ENCODE measurements at regions not wholly inside any gene's neighbourhood (a gene's known extent, or its start where the extent isn't known, plus 50 kb on each side); places are given as distances from the start of the nearest gene placed in this dataset.
"Not testable (repeated sequence)": the region's sequence is repeated elsewhere in the genome, so short reads cannot be mapped to it uniquely, and the experiment has no call there.

DNA sequence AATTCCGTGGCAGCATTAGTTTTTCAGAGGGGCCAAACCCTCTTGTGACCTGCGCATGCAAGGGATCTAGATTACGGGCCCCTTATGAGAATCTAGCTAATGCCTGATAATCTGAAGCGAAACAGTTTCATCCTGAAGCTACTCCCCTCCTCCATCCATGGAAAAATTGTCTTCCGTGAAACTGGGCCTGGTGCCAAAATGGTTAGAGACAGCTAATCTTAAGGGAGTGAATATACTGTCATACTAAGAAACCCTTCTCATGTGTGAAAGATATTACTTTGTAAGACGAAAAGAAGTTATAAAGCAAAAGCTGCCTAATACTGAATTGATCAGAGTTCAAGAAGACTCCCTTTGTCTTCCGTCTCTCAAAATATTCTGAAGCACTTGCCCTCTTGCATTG is 166.3 kb downstream of the DUSP10 start:
- no peak for DNase-seq (ENCODE audit: low read depth)

DNA sequence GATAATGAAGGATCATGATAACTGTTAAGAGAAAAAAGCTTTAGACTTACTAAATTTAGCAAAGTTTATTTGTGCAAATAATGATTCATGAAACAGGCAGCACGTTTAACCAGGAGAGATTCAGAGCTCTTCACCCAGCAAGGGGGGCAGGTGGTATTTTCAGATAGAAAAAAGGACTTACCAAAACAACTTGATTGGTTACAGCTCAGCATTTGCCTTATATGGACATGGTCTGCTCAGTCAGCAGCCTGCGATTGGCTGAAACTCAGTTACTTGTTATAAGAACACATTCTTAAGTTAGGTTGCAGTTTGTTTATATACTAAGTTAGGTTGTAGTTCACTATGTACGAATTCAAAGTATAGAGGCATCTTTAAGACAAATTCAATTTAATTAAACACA is 165.6 kb downstream of the DUSP10 start:
- DNase-seq (ENCODE audit: low read depth): no peak

DNA sequence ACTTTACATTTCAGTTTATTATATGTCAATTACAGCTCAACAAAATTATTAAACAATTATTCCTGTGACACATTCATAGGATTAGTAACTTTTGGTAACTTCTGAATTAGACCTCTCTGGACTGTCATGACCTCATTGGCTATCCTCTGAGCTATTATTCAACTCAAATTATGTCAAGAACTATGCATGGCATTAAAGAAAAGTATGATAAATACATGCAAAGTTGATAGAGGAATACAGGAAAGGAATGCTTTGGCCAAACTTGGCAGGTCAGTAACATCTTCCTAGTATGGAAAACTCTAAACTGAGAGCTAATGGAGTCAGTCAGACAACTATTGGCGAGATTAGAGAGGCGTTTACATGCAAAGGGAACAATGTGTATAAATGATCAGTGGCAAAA is 158.4 kb downstream of the DUSP10 start:
- DNase-seq (ENCODE audit: low read depth): no peak

DNA sequence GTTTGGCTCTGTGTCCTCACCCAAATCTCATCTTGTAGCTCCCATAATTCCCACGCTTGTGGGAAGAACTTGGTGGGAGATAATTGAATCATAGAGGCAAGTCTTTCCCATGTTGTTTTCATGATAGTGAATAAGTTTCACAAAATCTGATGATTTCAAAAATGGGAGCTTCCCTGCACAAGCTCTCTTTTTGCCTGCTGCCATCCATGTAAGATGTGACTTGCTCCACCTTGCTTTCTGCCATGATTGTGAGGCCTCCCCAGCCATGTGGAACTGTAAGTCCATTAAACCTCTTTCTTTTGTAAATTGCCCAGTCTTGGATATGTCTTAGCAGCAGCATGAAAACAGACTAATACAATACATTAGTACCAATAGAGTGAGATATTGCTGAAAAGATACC is 154.9 kb downstream of the DUSP10 start:
- not testable (repeated sequence) for DNase-seq (ENCODE audit: low read depth)

DNA sequence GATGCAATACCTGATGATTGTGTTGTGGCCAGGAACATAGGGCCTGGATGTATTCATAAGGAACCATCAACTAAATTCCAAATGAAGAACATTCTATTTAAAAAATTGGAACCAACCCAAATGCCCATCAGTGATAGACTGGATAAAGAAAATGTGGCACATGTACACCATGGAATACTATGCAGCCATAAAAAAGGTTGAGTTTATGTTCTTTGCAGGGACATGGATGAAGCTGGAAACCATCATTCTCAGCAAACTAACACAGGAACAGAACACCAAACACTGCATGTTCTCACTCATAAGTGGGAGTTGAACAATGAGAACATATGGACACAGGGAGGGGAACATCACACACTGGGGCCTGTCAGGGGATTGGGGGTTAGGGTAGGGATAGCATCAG is 150.6 kb downstream of the DUSP10 start:
- DNase-seq (ENCODE audit: low read depth): not testable (repeated sequence)

DNA sequence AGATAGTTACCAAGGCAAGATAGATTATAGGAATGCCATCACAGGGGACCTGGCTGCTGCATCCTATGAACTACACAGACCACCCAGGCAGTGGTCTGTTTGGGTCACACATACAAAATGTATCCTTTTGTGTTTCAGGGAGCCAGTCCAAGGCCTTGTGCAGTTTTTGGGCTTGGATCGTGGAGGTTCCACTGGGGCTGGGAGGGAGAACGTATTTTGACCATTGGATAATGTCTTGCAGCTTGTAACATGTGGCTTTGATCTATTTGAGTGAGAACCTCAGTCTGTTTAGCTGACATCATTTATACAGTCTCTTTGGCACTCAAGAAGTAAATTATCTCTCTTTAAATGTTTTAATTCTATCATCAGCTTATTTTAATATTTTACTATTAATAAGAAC is 147.3 kb downstream of the DUSP10 start:
- no peak for DNase-seq (ENCODE audit: low read depth)

DNA sequence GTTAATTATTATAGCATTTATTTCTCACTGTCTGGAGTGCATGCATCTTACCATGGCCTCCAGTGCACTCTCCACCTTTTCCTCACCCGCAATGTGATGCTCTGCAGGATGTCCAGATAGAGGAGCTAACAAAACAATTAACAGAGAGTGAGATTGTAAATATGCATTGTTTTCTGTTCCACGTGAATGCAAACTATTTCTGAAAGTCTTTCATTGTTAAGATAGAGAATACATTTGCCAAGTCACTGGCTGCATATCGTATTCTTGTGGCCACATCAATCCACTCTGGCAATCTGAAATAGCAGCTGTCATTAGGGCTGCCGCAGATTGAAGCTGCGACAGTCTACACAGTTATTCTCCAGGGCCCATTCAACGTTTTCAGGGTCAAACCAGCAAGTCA is 143.8 kb downstream of the DUSP10 start:
- no peak for DNase-seq (ENCODE audit: low read depth)

DNA sequence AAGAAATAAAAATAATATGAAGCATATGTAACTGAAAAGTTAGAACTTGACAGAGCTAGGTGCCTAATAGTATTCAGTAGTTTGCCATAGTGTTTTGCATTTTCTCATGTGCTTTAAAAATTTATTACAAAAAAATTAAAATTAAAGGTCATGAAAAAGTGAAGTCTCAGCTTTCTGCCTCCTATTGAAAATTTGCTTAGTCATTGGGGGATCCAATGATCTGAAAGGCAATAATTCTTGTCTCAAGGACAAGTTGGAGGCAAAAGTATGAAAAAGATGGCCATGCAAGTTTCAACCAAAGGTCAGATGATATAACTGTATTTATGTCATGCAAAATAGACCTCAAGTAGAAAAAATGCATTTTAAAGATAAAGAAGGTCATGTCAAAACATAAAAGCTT is 140.7 kb downstream of the DUSP10 start:
- DNase-seq (ENCODE audit: low read depth): no peak

DNA sequence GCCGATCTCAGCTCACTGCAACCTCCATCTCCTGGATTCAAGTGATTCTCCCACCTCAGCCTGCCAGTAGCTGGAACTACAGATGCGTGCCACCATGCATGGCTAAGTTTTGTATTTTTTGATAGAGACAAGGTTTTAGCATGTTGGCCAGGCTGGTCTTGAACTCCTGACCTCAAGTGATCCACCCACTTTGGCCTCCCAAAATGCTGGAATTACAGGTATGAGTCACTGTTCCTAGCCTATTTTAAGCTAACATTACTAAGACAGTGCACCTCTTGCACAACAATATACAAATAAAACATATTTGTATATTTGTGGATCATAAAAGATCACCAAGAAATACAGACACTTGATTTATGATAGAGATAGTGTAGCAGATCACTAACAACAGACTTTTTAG is 139.1 kb downstream of the DUSP10 start:
- no peak for DNase-seq (ENCODE audit: low read depth)

DNA sequence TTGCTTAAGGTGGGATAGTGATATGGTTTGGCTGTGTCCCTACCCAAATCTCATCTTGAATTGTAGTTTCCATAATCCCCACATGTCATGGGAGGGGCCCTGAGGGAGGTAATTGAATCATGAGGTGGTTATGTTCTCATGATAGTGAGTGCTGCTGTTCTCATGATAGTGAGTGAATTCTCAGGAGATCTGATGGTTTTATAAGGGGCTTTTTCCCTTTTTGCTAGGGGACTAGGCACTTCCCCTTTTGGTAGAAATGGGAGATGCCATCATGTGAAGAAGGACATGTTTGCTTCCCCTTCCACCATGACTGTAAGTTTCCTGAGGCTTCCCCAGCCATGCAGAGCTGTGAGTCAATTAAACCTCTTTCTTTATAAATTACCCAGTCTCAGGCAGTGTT is 137.5 kb downstream of the DUSP10 start:
- not testable (repeated sequence) for DNase-seq (ENCODE audit: low read depth)

DNA sequence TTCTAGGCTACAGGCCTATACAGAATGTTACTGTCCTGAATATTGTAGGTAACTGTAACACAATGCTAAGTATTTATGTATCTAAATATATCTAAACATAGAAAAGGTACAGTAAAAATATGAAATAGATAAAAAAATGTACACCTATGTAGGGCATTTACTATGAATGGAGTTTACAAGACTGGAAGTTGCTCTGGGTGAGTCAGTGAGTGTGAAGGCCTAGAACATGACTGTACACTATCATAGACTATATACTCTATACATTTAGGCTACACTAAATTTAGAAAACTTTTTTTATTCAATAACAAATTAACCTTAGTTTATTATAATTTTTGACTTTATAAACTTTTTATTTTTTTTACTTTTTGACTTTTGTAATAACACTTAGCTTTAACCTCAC is 136.9 kb downstream of the DUSP10 start:
- no peak for DNase-seq (ENCODE audit: low read depth)

DNA sequence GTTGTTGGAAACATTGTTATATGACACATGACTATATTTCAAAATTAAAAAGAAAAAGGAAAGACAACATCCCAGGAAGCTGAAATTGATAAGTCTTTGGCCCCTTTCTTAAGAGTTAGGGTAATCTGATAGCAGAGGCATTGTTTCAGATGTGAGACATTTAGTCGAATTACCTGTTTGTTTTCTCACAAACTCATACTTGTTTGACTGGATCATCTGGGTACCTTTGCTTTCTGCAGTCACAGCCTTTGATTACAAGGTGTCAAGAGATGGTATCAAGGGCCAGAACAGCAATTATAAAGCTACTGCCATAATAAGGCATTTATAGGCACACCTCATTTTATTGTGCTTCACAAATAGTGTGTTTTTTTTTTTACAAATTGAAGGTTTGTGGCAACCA is 136.3 kb downstream of the DUSP10 start:
- no peak for DNase-seq (ENCODE audit: low read depth)

DNA sequence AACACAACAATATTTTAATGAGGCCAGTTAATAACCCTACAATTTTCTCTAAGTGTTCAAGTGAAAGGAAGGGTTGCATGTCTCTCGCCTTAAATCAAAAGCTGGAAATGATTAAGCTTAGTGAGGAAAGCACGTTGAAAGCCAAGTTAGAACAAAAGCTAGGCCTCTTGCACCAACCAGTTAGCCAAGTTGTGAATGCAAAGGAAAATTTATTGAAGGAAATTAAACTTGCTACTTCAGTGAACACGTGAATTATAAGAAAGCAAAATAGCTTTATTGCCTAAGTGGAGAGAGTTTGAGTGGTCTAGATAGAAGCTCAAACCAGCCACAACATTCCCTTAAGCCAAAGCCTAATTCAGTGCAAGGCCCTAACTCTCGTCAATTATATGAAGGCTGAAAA is 135.6 kb downstream of the DUSP10 start:
- DNase-seq (ENCODE audit: low read depth): no peak

DNA sequence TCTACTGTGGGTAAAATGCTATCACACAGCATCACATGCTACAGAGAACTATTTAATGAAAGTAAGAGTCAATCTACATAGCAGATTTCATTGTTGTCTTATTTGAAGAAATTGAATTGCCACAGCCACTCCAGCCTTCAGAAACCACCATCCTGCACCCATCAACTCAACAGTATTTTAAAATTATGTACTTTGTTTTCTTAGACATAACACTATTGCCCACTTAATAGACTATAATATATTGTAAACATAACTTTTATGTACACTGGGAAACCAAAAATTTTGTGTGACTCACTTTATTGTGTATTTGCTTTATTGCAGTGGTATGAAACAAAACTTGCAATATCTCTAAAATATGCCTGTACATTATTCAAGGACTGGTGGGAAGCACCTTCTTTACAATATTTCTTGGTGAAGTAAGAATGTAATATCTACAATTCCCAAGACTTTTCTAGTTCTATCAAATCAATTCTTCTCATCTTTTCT is 133.0 kb downstream of the DUSP10 start:
- no peak for DNase-seq (ENCODE audit: low read depth)

DNA sequence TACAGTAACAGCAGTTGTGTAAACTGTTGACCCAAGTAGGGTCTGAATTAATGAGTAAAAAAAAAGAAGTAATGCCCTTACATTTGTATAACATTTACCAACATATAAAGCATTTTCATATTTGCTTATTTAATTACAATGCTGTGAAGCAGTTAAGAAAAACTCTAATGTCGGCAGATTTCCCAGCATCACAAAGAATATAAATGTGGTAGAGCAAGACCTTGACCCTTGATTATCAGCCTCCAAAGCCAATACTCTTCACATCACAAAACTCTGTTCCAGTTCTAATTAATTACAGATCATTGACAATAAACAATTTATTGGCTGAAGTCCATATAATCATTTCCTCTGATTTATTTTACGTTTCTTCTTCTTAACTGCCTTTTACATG is 130.2 kb downstream of the DUSP10 start:
- DNase-seq (ENCODE audit: low read depth): no peak

DNA sequence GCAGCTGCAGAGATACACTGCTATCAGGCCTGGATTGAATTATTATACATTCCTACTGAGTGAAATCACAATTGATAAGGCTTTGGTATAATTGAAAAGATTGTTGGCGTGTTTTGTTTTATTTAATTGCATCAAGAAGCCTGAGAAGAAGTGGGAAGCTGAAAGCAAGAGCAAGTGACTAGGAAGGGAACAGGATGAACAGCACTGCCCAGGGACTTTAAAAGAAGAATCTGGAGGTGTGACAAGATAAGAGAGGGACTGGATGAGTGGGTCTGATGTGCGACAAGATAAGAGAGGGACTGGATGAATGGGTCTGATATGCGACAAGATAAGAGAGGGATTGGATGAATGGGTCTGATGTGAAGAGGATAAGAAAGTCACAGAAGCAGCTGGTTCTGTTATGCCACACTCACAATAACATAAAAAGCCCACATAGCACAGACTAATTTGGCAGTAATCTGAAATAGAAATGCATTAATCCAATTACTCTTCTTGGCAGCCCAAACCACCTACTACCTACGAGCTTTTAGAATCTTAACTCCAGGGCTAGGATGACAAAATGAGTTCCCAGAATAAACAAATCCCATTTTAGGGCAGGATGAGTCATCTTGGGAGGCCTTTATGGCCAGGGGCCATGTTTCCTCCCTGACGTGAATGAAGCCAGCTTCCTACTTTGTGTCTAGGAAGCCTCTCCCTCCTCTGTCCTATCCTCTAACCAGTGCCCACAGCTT is 129.7 kb downstream of the DUSP10 start:
- DNase-seq (ENCODE audit: low read depth): no peak

DNA sequence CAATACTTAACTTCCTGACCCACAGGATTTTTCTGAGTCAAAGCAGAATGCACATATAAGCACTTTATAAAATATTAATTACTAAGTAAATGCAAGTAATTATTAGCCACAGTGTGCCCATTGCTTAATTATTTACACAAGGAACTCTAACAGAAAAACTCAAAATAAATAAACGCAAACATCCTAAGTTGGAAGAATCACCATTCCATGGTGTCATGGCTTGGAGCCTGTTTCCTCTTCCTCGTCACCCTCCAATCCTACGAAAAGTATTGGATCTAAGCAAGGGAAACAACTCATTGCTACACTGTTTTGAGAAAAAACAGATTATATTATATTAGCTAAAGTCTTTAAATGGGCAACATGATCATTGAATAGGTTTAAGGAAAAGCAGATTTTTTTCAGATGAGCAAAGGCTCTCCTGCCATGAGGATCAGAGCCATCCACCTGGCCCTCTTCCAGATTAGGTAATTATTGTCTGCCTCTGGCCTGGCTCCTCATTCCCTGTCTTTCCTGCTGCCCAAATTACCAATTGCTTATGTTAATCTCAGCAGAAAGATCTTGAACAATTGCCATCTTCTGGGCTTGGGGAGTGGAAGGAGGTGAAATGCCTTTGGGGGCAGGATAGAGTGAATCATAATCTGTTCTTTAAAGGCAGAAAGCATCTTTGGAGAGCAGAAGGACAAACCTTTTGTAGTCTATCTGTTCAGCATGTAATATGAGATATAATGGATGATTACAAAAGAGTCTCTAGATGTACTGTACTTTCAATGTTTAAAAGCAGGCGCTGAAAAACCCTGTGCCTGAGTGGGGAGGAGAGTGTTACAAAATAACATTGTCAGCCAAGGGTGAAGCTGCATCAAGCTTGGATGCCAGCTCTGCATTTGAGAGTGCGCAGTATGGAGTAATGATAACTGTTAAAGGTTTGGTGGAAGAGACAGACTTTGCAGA is 121.2 kb downstream of the DUSP10 start:
- no peak for DNase-seq (ENCODE audit: low read depth)

DNA sequence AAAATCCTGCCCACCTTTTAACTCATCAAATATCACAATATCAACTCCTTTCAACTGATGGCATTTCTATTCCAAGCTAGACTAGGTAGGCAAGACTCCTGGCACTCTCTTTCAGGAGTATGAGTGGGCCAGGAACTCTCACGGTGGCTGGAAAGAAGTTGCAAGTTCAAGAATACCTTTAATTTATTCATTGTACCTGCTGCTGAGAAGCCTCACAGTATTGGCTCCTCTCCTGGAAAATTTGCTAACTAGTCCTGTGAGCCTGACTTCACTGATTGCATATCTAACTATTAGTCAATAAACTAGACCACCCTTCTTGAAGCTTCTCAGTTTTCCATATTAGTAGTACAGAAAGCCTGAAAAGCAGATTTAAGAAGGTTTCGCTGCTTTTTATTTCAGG is 120.2 kb downstream of the DUSP10 start:
- no peak for DNase-seq (ENCODE audit: low read depth)

DNA sequence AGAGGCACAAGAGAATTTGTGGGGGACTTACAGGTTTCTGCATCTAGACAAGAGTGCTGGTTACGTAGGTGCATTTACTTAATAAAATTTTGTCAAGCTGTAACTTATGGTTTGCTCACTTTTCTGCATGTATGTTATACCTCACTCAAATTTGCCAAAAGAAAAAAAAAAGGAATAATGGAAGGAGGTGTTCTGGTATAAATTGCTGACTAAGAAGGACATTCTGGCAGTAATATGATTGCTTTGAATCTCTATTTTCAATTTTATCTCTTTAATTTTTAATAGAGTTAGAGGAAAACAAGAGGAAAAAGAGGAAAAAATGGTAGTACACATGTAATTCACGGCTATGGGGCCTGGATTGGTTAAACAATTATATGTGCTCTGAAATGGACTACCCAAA is 119.5 kb downstream of the DUSP10 start:
- DNase-seq (ENCODE audit: low read depth): no peak

DNA sequence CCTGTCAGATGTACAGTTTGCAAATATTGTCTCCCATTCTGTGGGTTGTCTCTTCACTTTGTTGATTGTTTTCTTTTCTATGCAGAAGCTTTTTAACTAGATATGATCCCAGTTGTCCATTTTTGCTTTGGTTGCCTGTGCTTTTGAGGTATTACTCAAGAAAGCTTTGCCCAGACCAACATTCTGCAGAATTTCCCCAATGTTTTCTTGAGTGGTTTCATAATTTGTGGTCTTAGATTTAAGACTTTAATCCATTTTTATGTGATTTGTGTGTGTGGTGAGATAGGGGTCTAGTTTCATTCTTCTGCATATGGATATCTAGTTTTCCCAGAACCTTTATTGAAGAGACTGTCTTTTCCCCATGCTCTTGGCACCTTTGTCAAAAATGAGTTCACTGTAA is 116.9 kb downstream of the DUSP10 start:
- no peak for DNase-seq (ENCODE audit: low read depth)

DNA sequence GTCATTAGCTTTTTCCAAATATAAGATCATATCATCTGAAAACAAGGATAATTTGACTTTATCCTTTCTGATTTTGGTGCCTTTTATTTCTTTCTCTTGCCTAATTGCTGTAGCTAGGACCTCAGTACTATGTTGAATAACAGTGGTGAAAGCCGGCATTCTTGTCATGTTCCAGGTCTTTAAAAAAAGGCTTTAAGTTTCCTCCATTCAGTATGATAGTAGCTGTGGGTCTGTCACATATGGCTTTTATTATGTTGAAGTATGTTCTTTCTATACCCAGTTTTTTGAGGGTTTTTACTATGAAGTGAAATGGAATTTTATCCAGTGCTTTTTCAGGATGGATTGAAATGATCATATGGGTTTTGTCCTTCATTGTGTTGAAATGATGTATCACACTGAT is 115.8 kb downstream of the DUSP10 start:
- DNase-seq (ENCODE audit: low read depth): no peak

DNA sequence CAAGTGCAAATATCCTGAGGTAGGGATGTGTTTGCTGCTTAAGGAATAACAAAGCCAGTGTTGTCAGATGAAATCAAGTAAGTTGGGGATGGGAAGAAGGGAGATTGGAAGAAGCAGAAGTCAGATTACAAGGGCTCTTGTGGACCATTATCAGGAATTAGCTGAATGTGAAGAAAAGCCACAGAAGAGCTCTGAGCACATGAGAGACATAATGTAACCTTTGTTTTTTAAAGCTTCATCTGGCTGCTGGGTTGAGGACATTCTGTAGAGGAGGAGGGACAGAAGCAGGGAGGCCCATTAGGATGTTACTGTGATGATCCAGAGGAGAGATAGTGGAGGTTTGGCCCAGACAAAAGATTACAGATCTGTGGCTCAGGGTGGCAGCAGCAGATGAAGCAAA is 111.7 kb downstream of the DUSP10 start:
- no peak for DNase-seq (ENCODE audit: low read depth)

DNA sequence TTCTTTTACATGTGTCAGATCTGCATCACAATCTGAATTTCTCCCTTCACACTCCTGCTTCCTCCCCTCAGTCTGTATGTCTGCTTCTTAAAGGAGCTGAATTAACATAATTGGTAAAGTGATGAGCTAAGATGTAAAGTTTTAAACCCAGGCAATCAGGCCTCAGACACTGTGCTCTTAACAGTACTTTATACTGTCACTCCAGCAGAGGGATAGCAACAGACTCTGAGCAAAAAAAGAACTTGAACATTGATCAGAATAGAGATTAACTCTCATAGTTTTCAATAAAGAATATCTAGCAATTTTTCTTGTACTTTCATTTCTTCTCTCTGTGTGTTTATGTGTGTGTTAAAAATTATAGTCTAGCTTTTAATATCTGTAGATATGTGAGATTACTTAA is 110.3 kb downstream of the DUSP10 start:
- DNase-seq (ENCODE audit: low read depth): no peak

All from stimulated activated CD8-positive, alpha-beta memory T cell treated with anti-CD3 and anti-CD28 coated beads, Interleukin-4, amount 100 ng/mL, for 24 hours (primary cell).